HL-60 (cell line): ENCODE measurements at regions not wholly inside any gene's neighbourhood (a gene's known extent, or its start where the extent isn't known, plus 50 kb on each side); places are given as distances from the start of the nearest gene placed in this dataset.

Source experiments
- DNase-seq, 2 experiments: peaks; one replicate each; pipeline ENCODE4 v3.0.0-alpha.2; 2010 to 2020; ENCODE audit warnings: low read depth in 1 of 2, low spot score in 1 of 2
- H3K27ac ChIP-seq: fragments of 250-450 bp; sonication (Bioruptor Pico); replicated peaks from 2 replicates; pipeline ENCODE4 v1.5.1; 2020; ENCODE audit warnings: mild to moderate bottlenecking, moderate library complexity
- H3K27me3 ChIP-seq: fragments of 250-450 bp; sonication (Bioruptor Pico); 2 replicates; pipeline ENCODE4 v1.5.1; 2021; ENCODE audit warnings: mild to moderate bottlenecking, moderate library complexity; ENCODE audit not compliant: insufficient read depth, poor library complexity, severe bottlenecking
- H3K4me3 ChIP-seq: replicated peaks from 2 replicates; pipeline ENCODE4 v1.5.1; 2011; ENCODE audit warnings: mild to moderate bottlenecking, control low read depth, low read length; ENCODE audit not compliant: insufficient read depth
- GABPA ChIP-seq: IDR thresholded peaks from 2 replicates; pipeline ENCODE4 v1.6.1; 2012; ENCODE audit warnings: low read depth
- POLR2AphosphoS5 ChIP-seq: IDR thresholded peaks from 2 replicates; pipeline ENCODE4 v1.6.1; 2012; ENCODE audit warnings: low read depth
- SPI1 ChIP-seq: IDR thresholded peaks from 2 replicates; pipeline ENCODE4 v1.6.1; 2012; ENCODE audit warnings: low read depth, mild to moderate bottlenecking, borderline replicate concordance
- TF ChIP-seq, protein P1 (sequence below): IDR thresholded peaks from one replicate; pipeline ENCODE4 v1.5.1; 2011; ENCODE audit warnings: low read length, control low read depth, inconsistent platforms; ENCODE audit not compliant: insufficient read depth
- TF ChIP-seq, protein P2 (sequence below): IDR thresholded peaks from 2 replicates; pipeline ENCODE4 v1.6.1; 2012; ENCODE audit warnings: low read depth; ENCODE audit not compliant: insufficient replicate concordance

DNA sequence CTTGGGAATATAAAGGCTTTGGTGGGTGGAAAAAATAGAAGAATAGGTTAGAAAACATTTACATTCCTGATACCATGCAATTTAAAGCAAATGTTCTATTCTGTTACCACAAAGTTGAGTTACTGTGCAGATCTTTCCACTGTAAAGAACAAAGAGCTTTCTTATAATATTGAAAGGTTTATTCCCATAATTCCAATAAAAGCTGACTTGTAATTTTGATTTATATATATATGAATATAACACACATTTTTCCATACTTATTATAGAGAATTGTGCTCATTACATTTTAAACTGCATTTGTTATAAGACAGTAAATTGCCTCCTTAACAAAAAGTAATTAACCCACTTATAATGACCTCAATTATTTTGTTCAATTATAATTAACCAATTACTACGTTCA lies 135.9 kb downstream of the RNASET2 start:
- no peak overlapping the region for H3K4me3 ChIP-seq
- no peak for DNase-seq
- no peak overlapping the region for H3K27ac ChIP-seq
- TF ChIP-seq POLR2AphosphoS5 (no peak), SPI1 (no peak), GABPA (no peak)
- TF ChIP-seq, protein P1, sequence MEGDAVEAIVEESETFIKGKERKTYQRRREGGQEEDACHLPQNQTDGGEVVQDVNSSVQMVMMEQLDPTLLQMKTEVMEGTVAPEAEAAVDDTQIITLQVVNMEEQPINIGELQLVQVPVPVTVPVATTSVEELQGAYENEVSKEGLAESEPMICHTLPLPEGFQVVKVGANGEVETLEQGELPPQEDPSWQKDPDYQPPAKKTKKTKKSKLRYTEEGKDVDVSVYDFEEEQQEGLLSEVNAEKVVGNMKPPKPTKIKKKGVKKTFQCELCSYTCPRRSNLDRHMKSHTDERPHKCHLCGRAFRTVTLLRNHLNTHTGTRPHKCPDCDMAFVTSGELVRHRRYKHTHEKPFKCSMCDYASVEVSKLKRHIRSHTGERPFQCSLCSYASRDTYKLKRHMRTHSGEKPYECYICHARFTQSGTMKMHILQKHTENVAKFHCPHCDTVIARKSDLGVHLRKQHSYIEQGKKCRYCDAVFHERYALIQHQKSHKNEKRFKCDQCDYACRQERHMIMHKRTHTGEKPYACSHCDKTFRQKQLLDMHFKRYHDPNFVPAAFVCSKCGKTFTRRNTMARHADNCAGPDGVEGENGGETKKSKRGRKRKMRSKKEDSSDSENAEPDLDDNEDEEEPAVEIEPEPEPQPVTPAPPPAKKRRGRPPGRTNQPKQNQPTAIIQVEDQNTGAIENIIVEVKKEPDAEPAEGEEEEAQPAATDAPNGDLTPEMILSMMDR, result no peak
- TF ChIP-seq, protein P2, sequence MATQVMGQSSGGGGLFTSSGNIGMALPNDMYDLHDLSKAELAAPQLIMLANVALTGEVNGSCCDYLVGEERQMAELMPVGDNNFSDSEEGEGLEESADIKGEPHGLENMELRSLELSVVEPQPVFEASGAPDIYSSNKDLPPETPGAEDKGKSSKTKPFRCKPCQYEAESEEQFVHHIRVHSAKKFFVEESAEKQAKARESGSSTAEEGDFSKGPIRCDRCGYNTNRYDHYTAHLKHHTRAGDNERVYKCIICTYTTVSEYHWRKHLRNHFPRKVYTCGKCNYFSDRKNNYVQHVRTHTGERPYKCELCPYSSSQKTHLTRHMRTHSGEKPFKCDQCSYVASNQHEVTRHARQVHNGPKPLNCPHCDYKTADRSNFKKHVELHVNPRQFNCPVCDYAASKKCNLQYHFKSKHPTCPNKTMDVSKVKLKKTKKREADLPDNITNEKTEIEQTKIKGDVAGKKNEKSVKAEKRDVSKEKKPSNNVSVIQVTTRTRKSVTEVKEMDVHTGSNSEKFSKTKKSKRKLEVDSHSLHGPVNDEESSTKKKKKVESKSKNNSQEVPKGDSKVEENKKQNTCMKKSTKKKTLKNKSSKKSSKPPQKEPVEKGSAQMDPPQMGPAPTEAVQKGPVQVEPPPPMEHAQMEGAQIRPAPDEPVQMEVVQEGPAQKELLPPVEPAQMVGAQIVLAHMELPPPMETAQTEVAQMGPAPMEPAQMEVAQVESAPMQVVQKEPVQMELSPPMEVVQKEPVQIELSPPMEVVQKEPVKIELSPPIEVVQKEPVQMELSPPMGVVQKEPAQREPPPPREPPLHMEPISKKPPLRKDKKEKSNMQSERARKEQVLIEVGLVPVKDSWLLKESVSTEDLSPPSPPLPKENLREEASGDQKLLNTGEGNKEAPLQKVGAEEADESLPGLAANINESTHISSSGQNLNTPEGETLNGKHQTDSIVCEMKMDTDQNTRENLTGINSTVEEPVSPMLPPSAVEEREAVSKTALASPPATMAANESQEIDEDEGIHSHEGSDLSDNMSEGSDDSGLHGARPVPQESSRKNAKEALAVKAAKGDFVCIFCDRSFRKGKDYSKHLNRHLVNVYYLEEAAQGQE, result no peak
- no peaks in the 10 kb centered on the region for H3K27me3 ChIP-seq

DNA sequence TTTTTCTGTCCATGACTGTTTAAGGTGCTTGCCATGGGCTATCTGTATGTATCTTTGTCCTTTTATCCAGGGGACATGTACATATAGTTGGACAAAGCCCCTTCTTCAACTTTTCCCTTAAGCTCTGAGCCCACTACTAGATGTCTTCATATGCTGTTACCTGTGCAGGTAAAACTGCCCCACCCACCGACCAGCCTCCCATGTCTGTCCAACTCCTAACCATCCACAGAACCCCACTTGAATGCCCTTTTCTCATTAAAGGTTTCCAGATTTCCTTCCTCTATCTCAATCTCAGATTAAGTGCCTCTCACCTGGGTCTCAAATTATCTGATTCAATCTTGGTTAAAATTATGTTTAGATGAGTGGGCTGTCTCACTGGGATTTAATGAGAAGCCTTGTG lies 136.3 kb downstream of the RNASET2 start:
- no peak for DNase-seq
- Histone ChIP-seq H3K27me3 (no peaks in the 10 kb centered on the region), H3K27ac (no peak overlapping the region), H3K4me3 (no peak overlapping the region)
- no peak for TF ChIP-seq GABPA
- TF ChIP-seq, protein P1, result no peak
- TF ChIP-seq, protein P2, result no peak

DNA sequence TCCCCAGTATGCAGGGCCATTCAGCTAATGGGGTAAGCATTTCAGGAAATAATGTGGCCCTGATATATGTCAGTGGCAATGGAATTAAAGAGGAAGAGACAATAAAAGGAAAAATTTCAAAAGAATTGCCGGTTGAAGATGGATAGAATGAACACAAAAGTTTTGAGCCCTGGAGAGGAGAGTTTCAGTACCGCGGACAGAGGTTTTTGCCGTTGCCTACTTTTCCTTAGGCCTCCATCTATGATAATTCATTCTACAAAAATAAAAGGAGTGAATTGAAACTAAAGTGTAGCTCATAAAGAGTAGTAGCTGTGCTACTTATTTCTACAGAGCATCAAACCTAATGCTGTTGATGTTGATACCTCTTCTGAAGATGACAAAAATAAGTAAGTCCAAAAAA lies 140.7 kb downstream of the RNASET2 start:
- no peak for DNase-seq
- H3K4me3 ChIP-seq, result no peak overlapping the region
- TF ChIP-seq, protein P1, result no peak
- TF ChIP-seq GABPA, result no peak
- TF ChIP-seq SPI1, result no peak
- no peak for TF ChIP-seq POLR2AphosphoS5
- TF ChIP-seq, protein P2, result peak; percentile 94
- no peaks in the 10 kb centered on the region for H3K27me3 ChIP-seq
- no peak overlapping the region for H3K27ac ChIP-seq
